A172 (cell line): ENCODE measurements at regions not wholly inside any gene's neighbourhood (a gene's known extent, or its start where the extent isn't known, plus 50 kb on each side); places are given as distances from the start of the nearest gene placed in this dataset.
"Not testable (repeated sequence)": the region's sequence is repeated elsewhere in the genome, so short reads cannot be mapped to it uniquely, and the experiment has no call there.

Source experiments
- DNase-seq: peaks from one replicate; pipeline ENCODE4 v3.0.0-alpha.2; 2015; ENCODE audit warnings: low spot score

GRCh38 chr22:49721211-49721763 lies 106.4 kb downstream of the BRD1 start:
- DNase-seq: no peak

GRCh38 chr22:49720279-49720959 lies 107.3 kb downstream of the BRD1 start:
- no peak for DNase-seq

- DNase-seq: no peak
These were observed 108.6 kb downstream of the BRD1 start for GRCh38 chr22:49719046-49719445.

- no peak for DNase-seq
These were observed 109.3 kb downstream of the BRD1 start for GRCh38 chr22:49718396-49718795.

GRCh38 chr22:49717322-49717919 lies 110.3 kb downstream of the BRD1 start:
- DNase-seq: no peak

GRCh38 chr22:49716441-49716840 lies 111.2 kb downstream of the BRD1 start:
- no peak for DNase-seq

GRCh38 chr22:49715450-49715849 lies 112.2 kb downstream of the BRD1 start:
- DNase-seq: peak; percentile 5

- DNase-seq: no peak
These were observed 114.7 kb downstream of the BRD1 start for GRCh38 chr22:49713003-49713402.

GRCh38 chr22:49712195-49712791 lies 115.4 kb downstream of the BRD1 start:
- DNase-seq: no peak

- DNase-seq: no peak
These were observed 116.9 kb downstream of the BRD1 start for GRCh38 chr22:49710746-49711145.

GRCh38 chr22:49709464-49709863 lies 118.2 kb downstream of the BRD1 start:
- no peak for DNase-seq

GRCh38 chr22:49705972-49706352 lies 121.7 kb downstream of the BRD1 start:
- DNase-seq: no peak

GRCh38 chr22:49705216-49705971 lies 122.3 kb downstream of the BRD1 start:
- DNase-seq: no peak

- no peak for DNase-seq
These were observed 123.1 kb downstream of the BRD1 start for GRCh38 chr22:49704345-49705215.

GRCh38 chr22:49703990-49704344 lies 123.7 kb downstream of the BRD1 start:
- no peak for DNase-seq

- no peak for DNase-seq
These were observed 124.2 kb downstream of the BRD1 start for GRCh38 chr22:49703505-49703904.

GRCh38 chr22:49702068-49702397 lies 125.6 kb downstream of the BRD1 start:
- DNase-seq: no peak

GRCh38 chr22:49701380-49702067 lies 126.1 kb downstream of the BRD1 start:
- DNase-seq: no peak

- no peak for DNase-seq
These were observed 127.7 kb downstream of the BRD1 start for GRCh38 chr22:49699928-49700498.

- DNase-seq: no peak
These were observed 128.2 kb downstream of the BRD1 start for GRCh38 chr22:49699476-49699875.

- not testable (repeated sequence) for DNase-seq
These were observed 129.1 kb downstream of the BRD1 start for GRCh38 chr22:49698616-49699015.
